SKM-1 treated with dmso at 0.1 percent for 144 hours (cell line): ENCODE measurements at regions not wholly inside any gene's neighbourhood (a gene's known extent, or its start where the extent isn't known, plus 50 kb on each side); places are given as distances from the start of the nearest gene placed in this dataset.
A peak's percentile ranks its signal among the peaks of the same experiment; 100 is the strongest.

Experiments
- DNase-seq: peaks from one replicate; lab custom pipeline; 2025; ENCODE audit not compliant: unreplicated experiment; lab: John Stamatoyannopoulos, UW

GRCh38 chr15:98382139-98382538, 266.2 kb upstream of the IGF1R start:
- DNase-seq, result no peak

GRCh38 chr15:98383571-98383970, 264.8 kb upstream of the IGF1R start:
- DNase-seq, result no peak

- DNase-seq, result peak; percentile 62
These were observed 263.9 kb upstream of the IGF1R start for GRCh38 chr15:98384328-98385029.

GRCh38 chr15:98385752-98386381, 262.5 kb upstream of the IGF1R start:
- no peak for DNase-seq

GRCh38 chr15:98386561-98386960, 261.8 kb upstream of the IGF1R start:
- DNase-seq, result no peak

GRCh38 chr15:98387866-98388265, 260.5 kb upstream of the IGF1R start:
- no peak for DNase-seq

- DNase-seq, result no peak
These were observed 257.3 kb upstream of the IGF1R start for GRCh38 chr15:98390946-98391530.

GRCh38 chr15:98391568-98391967, 256.8 kb upstream of the IGF1R start:
- DNase-seq, result no peak

GRCh38 chr15:98393471-98393870, 254.9 kb upstream of the IGF1R start:
- DNase-seq, result no peak

- DNase-seq, result no peak
These were observed 253.8 kb upstream of the IGF1R start for GRCh38 chr15:98394546-98394945.

GRCh38 chr15:98395974-98396610, 252.2 kb upstream of the IGF1R start:
- no peak for DNase-seq

GRCh38 chr15:98397419-98397818, 250.9 kb upstream of the IGF1R start:
- DNase-seq, result no peak

- DNase-seq, result no peak
These were observed 250.3 kb upstream of the IGF1R start for GRCh38 chr15:98398056-98398455.

- no peak for DNase-seq
These were observed 249.5 kb upstream of the IGF1R start for GRCh38 chr15:98398886-98399285.

GRCh38 chr15:98400120-98400519, 248.2 kb upstream of the IGF1R start:
- no peak for DNase-seq

- no peak for DNase-seq
These were observed 247.3 kb upstream of the IGF1R start for GRCh38 chr15:98401029-98401428.

GRCh38 chr15:98402486-98402885, 245.9 kb upstream of the IGF1R start:
- no peak for DNase-seq

- DNase-seq, result no peak
These were observed 245.2 kb upstream of the IGF1R start for GRCh38 chr15:98403169-98403568.

- DNase-seq, result no peak
These were observed 244.8 kb upstream of the IGF1R start for GRCh38 chr15:98403569-98403968.

- DNase-seq, result no peak
These were observed 243.3 kb upstream of the IGF1R start for GRCh38 chr15:98405013-98405412.

GRCh38 chr15:98408231-98408630, 240.1 kb upstream of the IGF1R start:
- no peak for DNase-seq

- no peak for DNase-seq
These were observed 238.0 kb upstream of the IGF1R start for GRCh38 chr15:98410328-98410727.
